Fibroblast of skin of scalp (primary cell): ENCODE measurements at regions not wholly inside any gene's neighbourhood (a gene's known extent, or its start where the extent isn't known, plus 50 kb on each side); places are given as distances from the start of the nearest gene placed in this dataset.

Source experiments
- DNase-seq: peaks from one replicate; pipeline ENCODE4 v3.0.0-alpha.2; 2013

DNA sequence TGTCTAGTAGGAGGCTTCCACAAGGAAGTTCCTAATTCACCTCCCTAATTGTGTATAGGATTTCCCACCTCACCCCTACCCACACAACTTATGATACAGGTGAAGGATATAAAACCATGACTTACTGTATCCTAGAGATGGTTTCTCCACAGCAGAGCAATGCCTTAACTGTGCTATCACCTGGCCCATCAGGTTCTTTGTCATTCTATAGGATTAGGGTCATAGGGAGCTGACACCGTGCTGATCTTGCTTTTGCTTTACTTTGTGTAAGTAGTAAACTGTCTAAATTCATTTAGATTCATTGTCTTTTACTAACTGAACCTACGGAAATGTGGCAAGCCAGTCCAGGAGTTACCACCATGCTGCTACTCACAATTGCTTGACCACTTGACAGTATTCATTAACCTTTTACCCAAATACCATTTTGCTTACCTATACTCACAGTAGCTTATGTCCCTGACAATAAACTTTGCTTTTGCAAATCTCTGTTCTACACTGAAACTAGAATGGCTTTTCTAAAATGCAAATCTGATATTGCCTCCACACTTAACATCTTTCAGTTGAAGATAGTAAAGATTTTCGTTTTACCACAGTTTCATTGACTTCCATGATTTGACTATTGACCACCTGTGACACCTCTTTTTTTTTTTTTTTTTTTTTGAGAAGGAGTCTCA is 147.6 kb downstream of the IFI44 start:
- no peak for DNase-seq

DNA sequence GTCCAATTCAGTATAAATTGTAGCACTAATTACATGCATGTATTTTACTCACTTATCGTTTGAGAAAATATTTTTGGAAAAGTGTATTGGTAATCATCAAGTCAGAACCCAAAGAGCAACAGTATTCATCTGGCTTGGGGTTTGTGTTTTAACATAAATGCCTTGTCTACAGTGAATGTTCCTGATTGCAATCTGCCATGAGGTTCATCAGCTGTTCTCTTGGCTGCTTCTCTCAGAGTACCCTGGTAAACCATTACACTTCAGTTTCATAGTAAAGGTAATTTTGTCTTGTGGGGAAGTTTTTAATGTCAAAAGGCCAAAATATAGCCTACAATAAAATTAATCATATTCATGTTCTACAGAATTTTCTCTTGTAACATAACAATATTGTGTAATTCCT is 150.3 kb downstream of the IFI44 start:
- no peak for DNase-seq

DNA sequence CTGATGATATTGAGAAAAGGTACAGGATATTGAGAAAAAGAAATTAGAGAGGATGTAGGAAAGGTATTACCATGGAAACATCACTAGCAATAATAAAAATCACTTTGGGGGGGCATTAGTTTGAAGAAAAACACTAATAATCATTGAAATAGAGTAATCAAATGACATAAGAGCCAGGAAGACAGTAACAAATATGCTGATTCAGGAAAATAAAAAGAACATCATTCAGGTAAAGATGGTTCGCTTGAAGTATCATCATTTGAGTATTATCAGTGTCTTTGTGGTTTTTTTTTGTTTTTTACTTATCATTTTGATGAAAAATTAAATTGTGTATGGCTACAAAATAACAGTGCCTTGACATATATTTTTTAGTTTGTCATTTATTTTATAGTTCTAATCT is 164.5 kb downstream of the IFI44 start:
- DNase-seq = no peak

DNA sequence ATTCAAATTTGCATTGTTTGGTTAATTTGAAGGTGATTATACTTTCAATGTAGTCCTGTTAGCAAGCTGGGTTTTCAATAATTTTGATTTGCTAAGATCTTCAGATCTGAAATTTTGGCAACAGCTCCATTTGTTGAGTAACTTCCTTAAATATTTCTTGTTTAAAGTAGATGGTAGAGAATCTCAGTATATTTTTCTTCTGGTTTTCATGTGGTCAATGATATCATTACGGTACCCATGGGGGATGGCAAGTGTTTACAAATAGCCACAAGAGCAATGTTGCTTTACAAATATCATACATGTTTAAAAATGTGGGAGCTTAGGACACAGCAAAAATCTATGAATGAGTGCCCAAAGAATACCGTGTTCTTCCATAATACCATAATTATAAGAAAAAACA is 175.9 kb downstream of the IFI44 start:
- peak; percentile 33 for DNase-seq

DNA sequence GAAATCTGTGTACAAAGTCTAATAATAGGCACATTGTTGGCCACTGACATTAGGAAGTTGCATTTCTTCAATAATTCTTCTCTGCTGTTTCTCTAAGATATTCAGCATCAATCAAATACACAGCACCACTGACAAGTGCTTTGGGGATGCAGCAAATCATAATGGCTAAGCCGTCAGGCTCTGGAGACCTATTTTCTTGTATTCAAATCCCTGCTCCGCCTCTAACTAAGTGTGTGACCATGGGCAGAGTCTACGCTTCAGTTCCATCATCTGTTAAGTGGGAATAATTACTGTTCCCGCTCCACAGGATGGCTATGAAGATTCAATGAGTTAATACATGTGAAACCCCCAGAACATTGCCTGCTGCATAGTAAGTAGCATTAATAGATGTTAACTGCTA is 176.9 kb downstream of the ADGRL4 start:
- DNase-seq = no peak

DNA sequence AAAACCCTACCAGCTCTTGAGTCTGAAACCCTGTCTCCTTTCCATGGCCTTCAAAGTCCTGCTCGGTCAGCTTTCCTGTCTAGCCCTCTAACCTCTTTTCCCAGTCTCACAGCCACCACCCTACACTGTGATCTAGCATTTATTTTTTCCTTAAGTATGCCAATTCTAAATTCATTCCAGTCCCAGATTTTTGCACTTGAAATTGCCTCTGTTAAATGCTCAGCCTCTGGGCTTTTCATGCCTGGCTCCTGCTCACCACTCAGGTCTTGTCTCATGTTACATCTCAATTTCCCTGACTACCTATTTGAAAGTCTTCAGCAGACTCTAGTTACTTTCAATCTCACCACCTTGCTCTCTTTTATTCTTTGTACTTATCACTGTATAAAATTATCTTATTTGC is 176.2 kb downstream of the ADGRL4 start:
- no peak for DNase-seq

DNA sequence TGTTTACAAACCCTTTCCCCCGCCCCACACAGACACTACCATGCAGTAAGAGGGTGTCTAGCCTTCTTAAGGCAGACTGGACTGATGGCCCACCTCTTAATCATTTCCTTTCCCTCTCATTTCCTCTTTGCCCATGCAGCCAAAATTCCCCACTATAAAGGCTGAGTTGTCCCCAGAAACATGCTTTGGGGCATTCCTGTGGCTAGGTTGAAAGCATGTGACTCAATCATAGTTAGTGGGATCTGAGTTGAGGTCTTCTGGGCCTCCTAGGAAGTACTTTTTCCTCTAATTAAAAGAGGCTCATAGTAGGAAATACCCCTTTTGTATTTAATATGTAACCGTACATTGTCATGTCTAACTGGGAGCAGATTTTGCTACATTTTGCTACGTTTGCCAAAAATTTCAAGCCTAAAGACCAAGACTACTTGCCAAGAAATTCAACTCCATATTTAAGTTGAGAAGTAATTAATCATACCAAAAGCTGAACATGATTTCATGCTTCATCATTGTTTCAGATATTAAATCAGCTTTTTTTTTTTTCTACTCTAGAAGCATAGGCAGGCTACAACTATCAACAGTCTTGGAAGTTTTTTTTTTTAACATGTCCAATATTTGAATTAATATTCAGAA is 174.7 kb downstream of the ADGRL4 start:
- peak; percentile 97 for DNase-seq

DNA sequence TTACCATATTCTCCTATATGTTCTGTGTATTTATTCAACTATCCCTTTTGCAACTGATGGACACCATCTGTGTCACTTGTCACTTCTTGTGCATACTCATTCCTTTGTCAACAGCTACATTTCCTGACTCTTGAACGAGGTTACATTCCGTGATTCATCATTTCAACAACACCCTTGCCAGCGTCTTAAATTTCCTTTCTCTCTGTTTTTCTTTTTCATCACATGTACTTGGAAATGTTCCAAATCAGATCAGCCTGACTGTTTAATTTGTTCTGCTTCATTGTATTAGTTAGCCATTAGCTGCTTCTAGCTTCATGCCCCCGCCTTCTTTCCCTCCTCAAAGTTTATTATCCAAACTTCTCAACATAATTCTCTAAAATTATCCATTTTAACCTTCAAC is 173.0 kb downstream of the ADGRL4 start:
- DNase-seq = peak; percentile 88

DNA sequence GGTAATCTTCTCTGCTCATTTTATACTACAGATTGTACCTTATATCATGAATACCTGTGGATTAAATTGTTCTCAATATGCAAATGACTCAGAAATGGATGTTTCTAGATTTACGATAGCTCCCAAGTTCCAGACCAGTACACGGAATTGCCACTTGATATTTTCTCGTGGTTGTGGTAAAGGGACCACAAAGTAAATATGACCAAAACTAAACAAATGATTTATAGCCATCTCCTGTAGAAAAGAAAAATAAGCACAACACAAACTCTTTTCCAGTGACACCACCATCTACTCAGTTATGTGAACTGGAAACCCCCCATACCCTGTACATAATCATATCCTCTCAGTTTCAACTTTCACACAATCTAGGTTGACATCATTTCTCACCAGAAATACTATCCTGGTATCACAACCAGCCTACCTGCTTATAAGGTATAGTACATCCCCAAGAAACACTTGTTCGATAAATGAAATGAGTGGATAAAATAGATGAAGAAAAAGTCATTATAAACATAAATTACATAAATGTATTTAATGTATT is 172.3 kb downstream of the ADGRL4 start:
- no peak for DNase-seq

DNA sequence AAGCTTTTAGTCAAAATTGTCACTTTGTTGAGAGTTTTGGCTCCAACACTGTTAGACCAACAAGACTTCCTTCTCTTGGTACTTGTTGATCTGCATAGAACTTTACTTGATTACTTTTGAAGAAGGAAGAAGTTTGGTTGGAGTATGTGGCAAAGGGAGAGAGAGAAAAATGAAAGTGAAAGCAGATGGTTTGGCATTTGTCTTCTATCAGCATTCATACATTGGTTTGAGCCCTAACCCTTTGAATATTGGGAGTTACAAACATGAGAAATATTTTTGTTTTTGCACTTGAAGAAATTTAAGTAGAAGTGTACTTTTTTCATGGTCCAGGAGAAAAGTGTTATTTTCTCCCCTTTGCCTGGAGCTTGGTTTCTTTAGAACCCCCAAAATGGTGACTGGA is 169.8 kb downstream of the ADGRL4 start:
- DNase-seq = no peak

DNA sequence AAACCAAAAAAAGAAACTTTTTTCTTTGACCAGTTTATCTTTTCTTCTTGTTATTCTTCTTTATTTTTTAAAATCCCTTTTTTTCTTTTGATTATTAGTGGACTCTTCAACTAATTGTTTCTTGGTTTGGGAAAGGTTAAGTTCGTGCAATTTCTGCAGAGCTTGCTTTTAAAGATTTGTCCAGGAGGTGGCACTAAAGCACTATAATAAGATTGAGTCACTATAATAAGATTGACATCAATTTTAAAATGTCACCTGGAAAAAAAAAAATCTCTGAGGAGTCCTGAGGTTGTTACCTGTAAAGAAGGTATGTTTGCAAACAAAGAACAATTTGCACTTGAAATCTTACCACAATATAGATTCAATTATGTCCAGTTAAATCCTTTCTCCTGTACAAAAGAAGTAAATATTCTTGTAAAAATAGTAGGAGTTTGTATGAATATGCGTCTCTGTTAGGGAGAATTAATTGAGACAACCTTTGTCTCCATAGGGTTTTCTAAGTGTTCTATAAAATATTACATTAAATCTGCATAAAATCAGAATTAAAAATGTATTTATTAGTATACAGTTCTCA is 166.7 kb downstream of the ADGRL4 start:
- DNase-seq = peak; percentile 44
